SHP77 (cell line): ENCODE measurements at regions not wholly inside any gene's neighbourhood (a gene's known extent, or its start where the extent isn't known, plus 50 kb on each side); places are given as distances from the start of the nearest gene placed in this dataset.
"Not testable (repeated sequence)": the region's sequence is repeated elsewhere in the genome, so short reads cannot be mapped to it uniquely, and the experiment has no call there.

Experiments used
- DNase-seq, 2 experiments: peaks; one replicate each; lab custom pipeline; 2025; lab: John Stamatoyannopoulos, UW

DNA sequence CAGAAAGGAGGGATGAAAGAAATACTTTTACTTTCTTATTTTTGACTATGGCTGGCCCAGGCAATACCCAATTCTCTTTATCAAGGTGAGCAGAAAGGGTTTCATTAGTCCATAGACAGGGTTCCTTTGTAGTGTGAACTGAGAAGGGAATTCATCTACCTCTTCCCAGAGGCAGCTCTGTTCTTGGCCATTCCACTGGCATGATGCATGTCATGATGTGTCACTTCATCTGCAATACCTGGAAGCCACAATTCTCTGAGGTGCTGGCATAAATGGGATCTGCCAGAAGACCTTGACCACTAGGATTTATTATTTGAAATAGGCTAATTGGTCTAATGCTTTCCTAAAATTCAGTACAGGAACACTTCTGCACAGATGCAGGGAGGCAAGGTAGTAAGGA, 542.8 kb downstream of the RFC3 start:
- no peak for DNase-seq

- no peak for DNase-seq
Observed at GRCh38 chr13:34361560-34361959, 543.6 kb downstream of the RFC3 start.

DNA sequence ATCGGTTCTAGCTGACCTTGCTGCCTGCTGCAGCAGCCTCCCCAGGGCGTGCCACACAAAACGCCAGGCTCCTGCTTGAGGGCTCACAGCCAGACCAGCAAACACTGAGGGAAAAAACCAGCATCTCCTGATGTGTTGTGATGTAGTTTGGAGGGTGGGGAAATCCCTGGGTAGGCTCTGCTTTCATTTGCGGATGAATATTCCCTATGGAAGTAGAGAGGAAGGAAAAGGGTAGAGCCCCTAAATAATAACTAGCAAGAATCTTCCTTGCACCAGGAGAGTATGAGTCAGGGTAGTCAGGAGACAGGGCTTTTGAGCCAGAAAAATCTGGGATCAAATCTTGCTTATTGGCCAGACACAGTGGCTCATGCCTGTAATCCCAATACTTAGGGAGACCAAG, 545.3 kb downstream of the RFC3 start:
- no peak for DNase-seq

DNA sequence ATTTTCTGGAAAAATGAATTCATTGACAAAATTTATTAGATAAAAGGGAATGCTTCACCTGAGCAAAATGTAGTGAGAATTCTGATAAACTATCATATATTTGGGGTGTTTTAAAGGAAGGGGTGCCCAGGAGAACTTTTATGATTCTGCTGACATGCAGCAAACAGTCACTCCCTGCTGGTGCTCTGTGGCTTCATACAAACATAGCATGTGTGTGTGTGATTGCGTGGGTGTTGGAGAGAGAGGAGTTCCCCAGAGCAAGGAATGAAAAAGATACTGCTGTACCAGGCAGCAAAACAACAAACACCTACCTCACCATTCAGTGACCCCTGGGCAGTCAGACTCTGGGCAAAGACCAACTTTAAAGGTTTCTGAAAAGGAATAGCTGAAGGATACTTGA, 546.7 kb downstream of the RFC3 start:
- DNase-seq: no peak

DNA sequence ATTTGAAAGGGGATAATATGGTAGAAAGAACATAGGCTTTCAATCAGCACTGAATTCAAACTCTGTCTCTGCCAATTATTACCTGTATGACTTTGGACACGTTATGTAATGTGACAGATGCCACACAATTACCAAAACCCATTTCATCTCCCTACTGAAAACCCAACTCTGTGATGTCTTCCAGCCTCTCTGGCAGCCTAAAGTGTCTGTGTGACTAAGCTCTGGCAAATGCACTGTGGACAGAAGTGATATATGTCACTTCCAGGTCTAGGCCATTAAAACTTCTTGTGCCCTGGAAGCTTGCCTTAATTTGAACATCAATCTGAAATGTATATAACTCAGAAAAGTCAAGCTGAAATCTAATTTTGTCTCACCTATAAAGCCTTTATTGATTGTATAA, 552.0 kb downstream of the RFC3 start:
- no peak for DNase-seq

GRCh38 chr13:34371108-34371507, 553.2 kb downstream of the RFC3 start:
- DNase-seq: no peak

- no peak for DNase-seq
Observed at GRCh38 chr13:34371645-34372395, 553.9 kb downstream of the RFC3 start.

- DNase-seq: no peak
Observed at GRCh38 chr13:34372581-34372980, 554.6 kb downstream of the RFC3 start.

- DNase-seq: no peak
Observed at GRCh38 chr13:34376483-34376882, 558.5 kb downstream of the RFC3 start.

DNA sequence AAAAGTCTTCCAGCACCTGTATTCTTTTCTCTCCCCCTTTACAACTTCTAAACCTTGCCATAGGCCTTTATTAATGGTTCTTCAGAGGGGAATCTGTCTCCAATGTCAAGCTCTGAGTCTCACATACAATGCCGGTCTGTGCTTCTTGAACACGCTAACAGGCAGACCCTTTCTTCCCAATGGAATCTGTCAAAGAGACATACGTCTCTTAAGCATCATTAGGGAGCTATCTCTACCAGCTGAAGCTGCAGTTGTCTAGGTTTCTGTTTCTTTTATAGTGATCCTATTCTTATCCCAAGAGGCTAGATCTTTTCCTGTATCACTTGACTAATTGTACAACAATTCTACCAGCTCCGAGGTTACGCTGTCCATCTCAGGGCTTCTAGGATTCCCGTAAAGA, 560.8 kb upstream of the NBEA start:
- no peak for DNase-seq

- no peak for DNase-seq
Observed at GRCh38 chr13:34383728-34384127, 558.3 kb upstream of the NBEA start.

GRCh38 chr13:34386229-34386628, 555.8 kb upstream of the NBEA start:
- DNase-seq: not testable (repeated sequence)

DNA sequence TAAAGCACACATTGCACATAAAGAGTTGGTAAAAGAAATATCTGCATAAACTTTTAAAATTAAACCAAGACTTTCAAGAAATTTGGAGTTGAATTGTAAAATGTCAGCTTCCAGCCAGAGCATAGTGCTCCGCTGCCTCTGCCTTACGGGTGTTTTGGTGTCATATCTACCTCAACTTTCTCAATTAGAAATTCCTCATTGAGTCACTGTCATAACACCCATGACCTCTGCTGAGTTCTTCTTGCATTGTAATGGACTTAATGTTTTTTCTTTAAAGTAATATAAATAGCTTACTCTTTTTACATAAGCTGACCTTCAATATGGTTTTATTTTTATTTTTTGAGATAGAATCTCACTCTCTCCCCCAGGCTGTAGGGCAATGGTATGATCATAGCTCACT, 551.0 kb upstream of the NBEA start:
- no peak for DNase-seq

DNA sequence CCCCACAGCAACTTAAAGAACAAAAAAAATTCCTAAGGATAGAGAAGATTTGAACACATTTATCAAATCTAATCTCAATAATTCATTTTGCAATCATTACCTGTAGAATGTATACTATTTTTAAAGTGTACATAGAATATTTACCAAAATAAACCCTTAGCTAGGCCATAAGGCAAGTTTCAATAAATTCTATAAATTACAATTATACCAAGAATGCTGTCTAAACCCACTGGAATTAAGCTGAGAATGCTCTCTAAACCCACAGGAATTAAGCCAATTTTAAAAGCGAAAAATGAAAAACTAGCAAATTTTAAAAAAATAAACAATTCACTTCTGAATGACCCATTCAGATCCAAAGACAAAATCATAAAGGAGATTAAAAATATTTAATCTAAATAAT, 540.4 kb upstream of the NBEA start:
- DNase-seq: no peak

DNA sequence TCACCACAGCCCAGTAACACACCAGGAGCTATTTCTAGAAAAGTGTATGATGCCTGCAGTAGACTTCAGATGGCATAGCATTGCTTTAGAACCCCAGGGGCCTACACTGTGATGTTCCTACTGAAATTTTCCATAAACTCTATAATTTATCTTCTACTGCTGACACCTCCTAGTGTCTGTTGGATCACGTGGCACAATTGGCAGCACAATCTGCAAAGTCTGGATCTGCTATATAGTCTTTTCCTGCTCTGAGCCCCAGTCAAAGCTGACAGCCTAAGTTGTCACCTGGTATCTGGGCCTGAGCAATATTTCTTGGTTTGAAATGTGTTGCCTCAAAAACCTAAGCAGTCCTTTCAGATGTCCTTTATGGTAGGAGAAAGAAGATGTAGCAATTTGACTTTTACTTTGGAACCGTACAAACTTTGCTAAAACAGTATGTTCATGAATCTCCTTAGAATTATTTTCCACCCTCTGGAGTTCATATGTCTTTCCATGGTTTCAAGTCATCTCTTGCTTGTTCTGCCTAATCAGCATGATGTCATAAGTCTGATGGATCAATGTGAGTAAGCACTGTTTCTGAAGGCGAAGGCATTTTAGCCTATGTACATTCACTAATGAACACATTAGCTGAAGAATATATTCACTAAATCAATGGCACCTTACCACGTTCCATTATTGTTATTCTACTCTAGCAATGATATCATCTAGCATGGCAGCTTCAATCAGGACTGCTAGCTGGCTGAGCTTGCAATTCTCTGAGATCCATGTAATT, 536.5 kb upstream of the NBEA start:
- DNase-seq: no peak

- no peak for DNase-seq
Observed at GRCh38 chr13:34408640-34409039, 533.4 kb upstream of the NBEA start.

DNA sequence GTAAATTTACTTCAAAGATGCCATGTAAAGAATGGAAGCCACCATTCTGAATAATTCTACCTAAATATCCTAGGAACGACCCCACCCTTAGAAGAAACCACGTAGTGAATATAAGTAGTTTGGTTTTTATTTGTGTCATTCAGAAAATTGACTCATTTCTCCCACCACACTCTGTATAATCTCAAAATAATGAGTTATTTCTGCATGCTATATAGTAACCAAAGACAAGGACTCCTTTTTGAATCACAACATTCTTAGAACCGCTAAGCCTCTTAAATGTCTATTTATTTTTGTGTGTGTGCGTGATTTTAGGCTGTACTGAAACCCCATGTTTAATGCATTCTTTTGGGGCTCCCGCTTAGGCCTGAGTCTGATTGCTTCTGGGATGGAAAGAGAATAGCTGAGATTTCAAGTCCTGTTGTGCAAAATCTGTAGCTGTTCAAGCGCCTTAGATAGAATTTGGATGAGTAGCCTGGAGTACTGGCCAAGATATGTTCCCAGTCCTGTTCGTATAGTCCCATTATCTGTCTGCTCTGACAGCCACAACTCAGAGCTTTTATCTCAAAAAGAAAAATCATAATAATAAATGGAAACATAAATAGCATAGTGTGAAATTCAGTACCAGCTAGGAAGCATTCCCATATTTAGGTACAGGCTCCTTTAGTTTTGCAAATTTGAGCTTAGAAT, 532.4 kb upstream of the NBEA start:
- no peak for DNase-seq

GRCh38 chr13:34410678-34411077, 531.4 kb upstream of the NBEA start:
- DNase-seq: no peak

DNA sequence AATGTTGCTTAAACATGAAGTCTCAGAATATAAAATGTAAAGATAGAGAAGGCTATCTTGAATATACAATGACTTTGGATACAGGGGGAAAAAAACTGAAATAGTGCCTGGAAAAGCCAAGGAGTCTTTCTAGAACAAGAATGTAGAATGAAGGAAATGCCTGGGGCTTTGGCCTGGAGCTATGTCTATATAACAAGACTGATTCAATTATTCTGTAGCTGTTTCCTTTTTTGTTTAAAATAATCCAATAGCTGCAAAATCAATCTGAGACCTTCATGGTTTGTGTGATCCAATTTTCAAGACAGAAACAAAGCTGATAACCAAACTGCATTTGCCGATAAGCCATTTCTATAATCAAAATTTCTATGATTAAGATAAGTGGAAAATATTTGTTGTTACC, 530.9 kb upstream of the NBEA start:
- DNase-seq: no peak

GRCh38 chr13:34411894-34412293, 530.2 kb upstream of the NBEA start:
- DNase-seq: peak in 1 of 2 experiments; percentile 19

DNA sequence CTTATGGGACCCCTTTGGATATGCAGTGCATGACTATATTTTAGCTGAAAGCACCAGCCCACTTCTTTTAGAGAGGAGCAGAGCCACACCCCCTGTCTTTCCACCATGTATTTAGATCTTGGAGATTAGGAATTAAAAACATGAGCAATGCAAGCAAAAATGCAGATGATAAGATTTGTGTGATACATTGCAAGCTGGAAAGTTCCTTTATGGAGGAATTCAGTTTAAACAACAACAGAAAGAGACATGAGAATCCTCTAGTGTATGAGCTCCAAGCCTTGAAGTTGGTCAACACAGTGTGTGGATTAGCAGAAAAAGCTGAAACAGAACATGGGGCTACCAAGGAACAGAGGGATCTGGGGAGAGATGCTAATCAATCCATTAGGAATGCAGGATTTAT, 529.8 kb upstream of the NBEA start:
- DNase-seq: no peak

- no peak for DNase-seq
Observed at GRCh38 chr13:34412817-34413375, 529.2 kb upstream of the NBEA start.
